HL-60 (cell line): ENCODE measurements at regions not wholly inside any gene's neighbourhood (a gene's known extent, or its start where the extent isn't known, plus 50 kb on each side); places are given as distances from the start of the nearest gene placed in this dataset.

Source experiments
- DNase-seq, 2 experiments: peaks; one replicate each; pipeline ENCODE4 v3.0.0-alpha.2; 2010 to 2020; ENCODE audit warnings: low read depth in 1 of 2, low spot score in 1 of 2
- H3K27ac ChIP-seq: fragments of 250-450 bp; sonication (Bioruptor Pico); replicated peaks from 2 replicates; pipeline ENCODE4 v1.5.1; 2020; ENCODE audit warnings: mild to moderate bottlenecking, moderate library complexity
- H3K27me3 ChIP-seq: fragments of 250-450 bp; sonication (Bioruptor Pico); 2 replicates; pipeline ENCODE4 v1.5.1; 2021; ENCODE audit warnings: mild to moderate bottlenecking, moderate library complexity; ENCODE audit not compliant: insufficient read depth, poor library complexity, severe bottlenecking
- H3K4me3 ChIP-seq: replicated peaks from 2 replicates; pipeline ENCODE4 v1.5.1; 2011; ENCODE audit warnings: mild to moderate bottlenecking, control low read depth, low read length; ENCODE audit not compliant: insufficient read depth
- CTCF ChIP-seq: IDR thresholded peaks from one replicate; pipeline ENCODE4 v1.5.1; 2011; ENCODE audit warnings: low read length, control low read depth, inconsistent platforms; ENCODE audit not compliant: insufficient read depth
- GABPA ChIP-seq: IDR thresholded peaks from 2 replicates; pipeline ENCODE4 v1.6.1; 2012; ENCODE audit warnings: low read depth
- POLR2AphosphoS5 ChIP-seq: IDR thresholded peaks from 2 replicates; pipeline ENCODE4 v1.6.1; 2012; ENCODE audit warnings: low read depth
- REST ChIP-seq: IDR thresholded peaks from 2 replicates; pipeline ENCODE4 v1.6.1; 2012; ENCODE audit warnings: low read depth; ENCODE audit not compliant: insufficient replicate concordance
- SPI1 ChIP-seq: IDR thresholded peaks from 2 replicates; pipeline ENCODE4 v1.6.1; 2012; ENCODE audit warnings: low read depth, mild to moderate bottlenecking, borderline replicate concordance

GRCh38 chr13:86572115-86572514, 772.9 kb upstream of the SLITRK6 start:
- H3K4me3 ChIP-seq: no peak overlapping the region
- TF ChIP-seq POLR2AphosphoS5 (no peak), CTCF (no peak), SPI1 (no peak), REST (no peak), GABPA (no peak)
- peak; percentile 63 to 85 for DNase-seq
- no peaks in the 10 kb centered on the region for H3K27me3 ChIP-seq
- peak overlapping the region; percentile 13; the same call in 1 of the 2 replicates for H3K27ac ChIP-seq

- no peak for DNase-seq
- Histone ChIP-seq H3K27ac (no peak overlapping the region), H3K4me3 (no peak overlapping the region), H3K27me3 (no peaks in the 10 kb centered on the region)
- peak; percentile 72 for TF ChIP-seq SPI1
- TF ChIP-seq REST: no peak
Observed at GRCh38 chr13:86579662-86580061, 780.4 kb upstream of the SLITRK6 start.

- no peaks in the 10 kb centered on the region for H3K27me3 ChIP-seq
- no peak overlapping the region for H3K4me3 ChIP-seq
- TF ChIP-seq REST: no peak
- no peak for TF ChIP-seq CTCF
- no peak for TF ChIP-seq POLR2AphosphoS5
- no peak for TF ChIP-seq GABPA
- H3K27ac ChIP-seq: no peak overlapping the region
- DNase-seq: no peak
Observed at GRCh38 chr13:86581706-86582105, 782.5 kb upstream of the SLITRK6 start.

GRCh38 chr13:86584301-86584700, 785.1 kb upstream of the SLITRK6 start:
- DNase-seq: no peak
- TF ChIP-seq POLR2AphosphoS5 (no peak), REST (no peak), CTCF (no peak), SPI1 (no peak), GABPA (no peak)
- no peaks in the 10 kb centered on the region for H3K27me3 ChIP-seq
- no peak overlapping the region for H3K27ac ChIP-seq
- no peak overlapping the region for H3K4me3 ChIP-seq
